ENCODE measurements at regions not wholly inside any gene's neighbourhood (a gene's known extent, or its start where the extent isn't known, plus 50 kb on each side); places are given as distances from the start of the nearest gene placed in this dataset.

GRCh38 chr12:125988545-125988944 lies 923.3 kb downstream of the AACS start:
- peak; percentile 53 for DNase-seq (ENCODE audit: low read depth)
- TF ChIP-seq CTCF (IDR thresholded peaks at IDR 0.05; ENCODE audit: insufficient read depth, low read depth, low read length, missing control alignments), result no peak
- H3K4me3 ChIP-seq (ENCODE audit: low read length), result no peak overlapping the region

- no peak for DNase-seq (ENCODE audit: low read depth)
- no peak overlapping the region for H3K4me3 ChIP-seq (ENCODE audit: low read length)
- no peak for TF ChIP-seq CTCF (IDR thresholded peaks at IDR 0.05; ENCODE audit: insufficient read depth, low read depth, low read length, missing control alignments)
Observed at GRCh38 chr12:125989696-125990095, 924.5 kb downstream of the AACS start.

- no peak overlapping the region for H3K4me3 ChIP-seq (ENCODE audit: low read length)
- TF ChIP-seq CTCF (IDR thresholded peaks at IDR 0.05; ENCODE audit: insufficient read depth, low read depth, low read length, missing control alignments), result no peak
- DNase-seq (ENCODE audit: low read depth), result no peak
Observed at GRCh38 chr12:125996443-125996842, 931.2 kb downstream of the AACS start.

- H3K4me3 ChIP-seq (ENCODE audit: low read length), result no peak overlapping the region
- no peak for DNase-seq (ENCODE audit: low read depth)
Observed at GRCh38 chr12:125999628-126000027, 934.4 kb downstream of the AACS start.

DNA sequence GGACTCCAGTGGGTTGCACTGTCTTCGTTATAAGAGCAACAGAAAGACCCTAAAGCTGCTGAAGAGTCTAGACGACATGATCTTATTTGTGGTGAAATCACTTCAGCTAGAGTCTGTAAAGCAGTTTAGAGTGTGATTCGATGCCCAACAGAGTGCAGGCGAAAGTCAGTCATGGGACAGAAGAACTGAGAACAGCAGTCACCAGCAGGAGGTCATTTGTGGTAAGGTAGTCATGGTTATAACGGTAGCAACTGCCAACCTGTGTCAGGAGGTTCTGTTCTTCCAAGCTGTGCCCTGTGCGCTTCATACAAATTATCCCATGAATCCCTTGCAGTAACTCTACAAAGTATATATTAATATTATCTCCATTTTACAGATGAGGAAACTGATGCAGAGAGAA lies 954.1 kb downstream of the AACS start:
- TF ChIP-seq CTCF (IDR thresholded peaks at IDR 0.05; ENCODE audit: insufficient read depth, low read depth, low read length, missing control alignments), result no peak

More at GRCh38 chr12:125999628-126000027, 934.4 kb downstream of the AACS start:
- TF ChIP-seq CTCF (IDR thresholded peaks at IDR 0.05; ENCODE audit: insufficient read depth, low read depth, low read length, missing control alignments), result no peak

DNA sequence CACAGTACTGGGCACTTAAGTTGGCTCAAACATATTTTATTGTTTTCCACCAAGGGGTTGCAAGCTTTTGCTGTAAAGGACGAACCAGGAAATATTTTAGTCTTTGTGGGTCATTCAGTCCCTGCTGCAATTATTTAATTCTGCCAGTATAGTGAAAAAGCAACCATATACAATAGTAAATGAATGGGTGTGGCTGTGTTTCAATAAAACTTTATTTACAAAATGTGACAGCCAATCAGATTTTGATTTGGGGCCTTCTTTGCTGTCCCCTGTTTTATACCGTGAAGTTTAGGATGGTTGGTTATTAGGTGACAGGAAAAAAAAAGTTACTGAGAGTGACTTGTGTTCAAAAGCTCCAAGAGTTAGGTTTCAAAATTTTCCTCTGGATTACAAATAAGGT lies 956.4 kb downstream of the AACS start:
- TF ChIP-seq CTCF (IDR thresholded peaks at IDR 0.05; ENCODE audit: insufficient read depth, low read depth, low read length, missing control alignments), result no peak
- no peak overlapping the region for H3K4me3 ChIP-seq (ENCODE audit: low read length)

More for the DNA sequence above, 954.1 kb downstream of the AACS start:
- DNase-seq (ENCODE audit: low read depth), result no peak
- H3K4me3 ChIP-seq (ENCODE audit: low read length), result no peak overlapping the region

DNA sequence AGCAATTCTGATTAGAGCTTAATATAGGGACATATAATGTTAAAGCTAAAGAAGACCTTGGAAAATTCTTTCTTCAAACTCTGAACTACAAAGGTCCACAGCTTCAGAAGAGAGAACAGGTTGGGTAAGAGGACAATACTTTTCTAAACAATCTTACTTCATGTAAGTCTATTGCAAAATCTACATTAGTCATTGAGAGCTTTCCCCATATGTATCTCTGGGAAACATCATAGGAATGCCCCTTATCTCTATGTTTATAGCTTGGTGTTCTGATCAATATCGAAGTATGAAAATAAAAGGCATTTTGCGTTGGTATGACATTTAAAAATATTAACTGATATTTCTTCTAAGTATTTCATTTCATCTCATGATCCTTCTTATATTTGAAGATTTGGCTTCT lies 962.6 kb downstream of the AACS start:
- no peak for TF ChIP-seq CTCF (IDR thresholded peaks at IDR 0.05; ENCODE audit: insufficient read depth, low read depth, low read length, missing control alignments)
- DNase-seq (ENCODE audit: low read depth), result peak; percentile 19

More for the DNA sequence above, 956.4 kb downstream of the AACS start:
- DNase-seq (ENCODE audit: low read depth), result no peak

More for the DNA sequence above, 962.6 kb downstream of the AACS start:
- H3K4me3 ChIP-seq (ENCODE audit: low read length), result no peak overlapping the region

Data from epithelial cell of esophagus (primary cell).